SKM-1 (cell line): ENCODE measurements at regions not wholly inside any gene's neighbourhood (a gene's known extent, or its start where the extent isn't known, plus 50 kb on each side); places are given as distances from the start of the nearest gene placed in this dataset.

Source experiments
- DNase-seq: peaks from one replicate; lab custom pipeline; 2025; ENCODE audit not compliant: unreplicated experiment; lab: John Stamatoyannopoulos, UW

- no peak for DNase-seq
These were observed 103.6 kb upstream of the MYO16 start for GRCh38 chr13:108525827-108526226.

DNA sequence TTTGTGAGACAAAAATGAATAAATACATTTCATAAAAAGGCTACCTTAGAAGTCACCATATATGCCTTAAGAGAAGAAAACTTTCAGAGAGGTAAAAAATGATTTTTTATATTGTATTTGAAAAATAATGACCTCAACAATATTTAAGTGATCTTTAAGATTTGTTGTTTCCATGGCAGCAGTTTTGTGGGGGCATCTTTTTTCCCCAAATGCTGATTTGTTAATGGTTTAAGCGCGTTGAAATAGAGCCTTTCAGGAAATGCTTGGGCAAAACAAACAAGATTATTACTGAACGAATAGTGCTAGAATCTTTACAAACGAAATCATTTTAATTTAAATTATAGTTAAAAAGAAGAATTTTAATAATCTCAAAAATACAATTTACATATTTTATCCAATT lies 103.1 kb upstream of the MYO16 start:
- DNase-seq, result no peak

- no peak for DNase-seq
These were observed 101.6 kb upstream of the MYO16 start for GRCh38 chr13:108527844-108528243.

DNA sequence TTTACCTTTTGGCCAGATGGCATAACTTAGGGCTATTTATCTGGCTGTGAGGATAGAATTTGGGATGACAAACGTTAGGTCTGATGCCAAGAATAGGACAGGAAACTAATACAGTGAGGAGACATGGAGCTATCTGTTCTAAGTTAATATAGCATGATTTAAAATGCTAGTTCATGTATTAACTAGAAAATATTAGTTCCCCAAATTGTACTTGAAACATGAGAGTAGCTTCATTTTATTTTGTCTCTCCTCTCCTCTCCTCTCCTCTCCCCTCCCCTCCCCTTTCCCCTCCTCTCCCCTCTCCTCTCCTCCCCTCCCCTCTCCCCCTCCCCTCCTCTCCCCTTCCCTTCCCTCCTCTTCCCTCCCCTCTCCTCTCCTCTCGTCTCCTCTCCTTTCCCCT lies 101.1 kb upstream of the MYO16 start:
- DNase-seq, result no peak

DNA sequence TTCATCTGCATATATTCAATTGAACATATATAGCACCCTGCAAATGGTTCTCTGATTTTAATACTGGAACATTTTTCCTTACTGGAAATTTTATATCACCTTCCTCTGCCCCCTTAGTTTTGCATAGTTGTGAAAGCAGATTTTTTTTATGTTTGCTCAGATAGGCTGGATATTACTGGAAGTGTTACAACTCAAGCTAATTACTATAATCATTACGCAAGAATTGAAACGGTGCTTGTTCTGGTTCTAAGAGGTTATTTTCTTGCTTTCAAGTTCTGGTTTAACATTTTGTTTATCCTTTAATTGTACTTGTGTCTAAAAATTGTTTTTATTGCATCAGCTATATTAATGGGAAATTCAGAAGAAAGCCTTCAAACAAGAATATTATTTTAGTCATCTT lies 95.6 kb upstream of the MYO16 start:
- DNase-seq, result no peak

GRCh38 chr13:108534728-108535127 lies 94.7 kb upstream of the MYO16 start:
- DNase-seq, result no peak

- no peak for DNase-seq
These were observed 79.5 kb upstream of the MYO16 start for GRCh38 chr13:108549934-108550333.

GRCh38 chr13:108551674-108552073 lies 77.7 kb upstream of the MYO16 start:
- DNase-seq, result no peak

GRCh38 chr13:108558489-108558888 lies 70.9 kb upstream of the MYO16 start:
- no peak for DNase-seq

GRCh38 chr13:108560093-108560492 lies 69.3 kb upstream of the MYO16 start:
- no peak for DNase-seq

- no peak for DNase-seq
These were observed 68.3 kb upstream of the MYO16 start for GRCh38 chr13:108561149-108561548.

- DNase-seq, result no peak
These were observed 62.8 kb upstream of the MYO16 start for GRCh38 chr13:108566413-108567170.

GRCh38 chr13:108572782-108573211 lies 56.6 kb upstream of the MYO16 start:
- no peak for DNase-seq

GRCh38 chr13:108573455-108573854 lies 56.0 kb upstream of the MYO16 start:
- DNase-seq, result no peak

- no peak for DNase-seq
These were observed 54.6 kb upstream of the MYO16 start for GRCh38 chr13:108574856-108575255.

DNA sequence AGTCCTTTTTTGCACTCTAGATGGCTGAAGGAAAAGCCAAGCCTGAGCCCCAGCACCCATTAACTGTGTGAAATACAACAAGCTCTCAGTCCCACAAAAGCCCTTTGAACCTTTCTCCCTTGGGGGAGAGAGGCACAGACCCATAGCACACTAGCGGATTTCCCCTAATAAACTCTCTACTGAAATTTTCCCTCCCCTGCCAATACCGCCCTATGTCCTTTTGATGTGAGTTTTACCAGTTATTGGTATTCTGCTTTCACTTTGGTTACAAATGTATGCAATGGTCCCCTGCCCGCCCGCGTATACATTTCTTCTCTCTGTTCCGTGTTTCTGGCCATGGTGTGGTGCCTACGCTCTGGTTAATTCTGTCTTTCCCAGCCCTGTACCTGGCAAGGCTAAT lies 54.0 kb upstream of the MYO16 start:
- DNase-seq, result no peak
